H1 (cell line): ENCODE measurements at regions not wholly inside any gene's neighbourhood (a gene's known extent, or its start where the extent isn't known, plus 50 kb on each side); places are given as distances from the start of the nearest gene placed in this dataset.

Experiments
- CTCF ChIA-PET: fragments of 300-600 bp; sonication (Branson Sonifier 250); formaldehyde crosslinking; loops from one replicate; lab custom pipeline; 2021; ENCODE audit not compliant: partially characterized antibody; lab: Charles Lee
- POLR2A ChIA-PET: fragments of 300-600 bp; sonication (Branson Sonifier 250); formaldehyde crosslinking; loops from one replicate; lab custom pipeline; 2021; ENCODE audit warnings: inconsistent platforms; ENCODE audit not compliant: partially characterized antibody; lab: Charles Lee
- DNase-seq, 2 experiments: peaks; one replicate each; pipeline versions ENCODE4 v3.0.0 to v3.0.0-alpha.2; 2010 to 2022; ENCODE audit warnings: low spot score in 2 of 2, low read depth in 1 of 2, mixed read lengths in 1 of 2
- FAIRE-seq: peaks from 2 replicates; lab custom pipeline; 2011; peaks lifted over from hg19 to GRCh38; lab: Jason Lieb, UNC
- H2AFZ ChIP-seq: 2 replicates; pipeline ENCODE4 v1.8.1; 2012; ENCODE audit warnings: low read length, inconsistent platforms
- H2AK5ac ChIP-seq: 2 replicates; pipeline ENCODE4 v1.6.1; 2013; ENCODE audit warnings: low read depth, low read length
- H2BK120ac ChIP-seq: replicated peaks from 2 replicates; pipeline ENCODE3; 2013; ENCODE audit warnings: low read depth, low read length, inconsistent platforms
- H2BK12ac ChIP-seq: 2 replicates; pipeline ENCODE4 v1.6.1; 2013; ENCODE audit warnings: low read depth, low read length
- H2BK15ac ChIP-seq: 2 replicates; pipeline ENCODE4 v1.6.1; 2013; ENCODE audit warnings: low read length
- H2BK20ac ChIP-seq: 2 replicates; pipeline ENCODE4 v1.6.1; 2013; ENCODE audit warnings: low read length
- H2BK5ac ChIP-seq: 2 replicates; pipeline ENCODE4 v1.6.1; 2013; ENCODE audit warnings: low read depth, low read length
- H3K14ac ChIP-seq: 2 replicates; pipeline ENCODE4 v1.6.1; 2013; ENCODE audit warnings: inconsistent platforms; ENCODE audit not compliant: insufficient read length
- H3K18ac ChIP-seq: 2 replicates; pipeline ENCODE4 v1.6.1; 2013; ENCODE audit warnings: low read length; ENCODE audit errors: extremely low read depth
- H3K23ac ChIP-seq: 2 replicates; pipeline ENCODE4 v1.6.1; 2013; ENCODE audit warnings: inconsistent platforms; ENCODE audit not compliant: insufficient read length
- H3K23me2 ChIP-seq: 2 replicates; pipeline ENCODE4 v1.6.1; 2013; ENCODE audit warnings: low read depth, low read length
- H3K27ac ChIP-seq: 2 replicates; pipeline ENCODE4 v1.6.1; 2011; ENCODE audit warnings: low read depth, low read length, inconsistent platforms
- H3K27me3 ChIP-seq, 4 experiments: replicated peaks in 1 of 4; 1 replicate in 1 of 4; 2 replicates in 3 of 4; pipeline versions ENCODE4 v1.6.1 to v1.8.1; 2011 to 2013; ENCODE audit warnings: low read length in 3 of 4, mild to moderate bottlenecking in 3 of 4, inconsistent platforms in 2 of 4, mixed read lengths in 2 of 4, moderate library complexity in 1 of 4; ENCODE audit not compliant: control insufficient read depth in 3 of 4, insufficient read depth in 3 of 4; ENCODE audit errors: extremely low read depth in 1 of 4
- H3K36me3 ChIP-seq, 4 experiments: 2 replicates each; pipeline versions ENCODE4 v1.6.1 to v1.8.1; 2011 to 2013; ENCODE audit warnings: mild to moderate bottlenecking in 4 of 4, low read length in 3 of 4, moderate library complexity in 2 of 4, control low read depth in 1 of 4, inconsistent platforms in 1 of 4; ENCODE audit not compliant: insufficient read depth in 4 of 4, control insufficient read depth in 2 of 4
- H3K4ac ChIP-seq: replicated peaks from 2 replicates; pipeline ENCODE3; 2013; ENCODE audit warnings: low read length, low read depth, mixed read lengths, inconsistent platforms; ENCODE audit not compliant: insufficient read length
- H3K4me1 ChIP-seq, 4 experiments: replicated peaks in 1 of 4; 1 replicate in 1 of 4; 2 replicates in 3 of 4; pipeline versions ENCODE4 v1.6.1 to v1.8.1; 2011 to 2013; ENCODE audit warnings: low read length in 3 of 4, inconsistent platforms in 2 of 4, mixed read lengths in 1 of 4; ENCODE audit not compliant: insufficient read depth in 4 of 4, control insufficient read depth in 3 of 4
- H3K4me2 ChIP-seq, 2 experiments: 2 replicates each; pipeline versions ENCODE4 v1.6.1 to v1.8.1; 2011 to 2013; ENCODE audit warnings: low read depth in 2 of 2, low read length in 2 of 2, control low read depth in 1 of 2, inconsistent platforms in 1 of 2, mild to moderate bottlenecking in 1 of 2; ENCODE audit not compliant: insufficient read depth in 1 of 2
- H3K4me3 ChIP-seq, 4 experiments: fragments of 200-600, 300-600 bp in 1 of 4; sonication (generic), shearing (Covaris generic), sonication (Bioruptor Twin) in 1 of 4; 2 replicates each; pipeline versions ENCODE4 v1.5.1 to v1.8.1; 2011 to 2016; ENCODE audit warnings: low read length in 4 of 4, low read depth in 3 of 4, control low read depth in 2 of 4, inconsistent platforms in 2 of 4, mild to moderate bottlenecking in 2 of 4, mixed read lengths in 1 of 4, moderate library complexity in 1 of 4; ENCODE audit not compliant: insufficient read depth in 2 of 4; ENCODE audit errors: extremely low read depth in 1 of 4
- H3K56ac ChIP-seq: replicated peaks from 2 replicates; pipeline ENCODE3; 2013; ENCODE audit warnings: low read depth, mild to moderate bottlenecking, mixed read lengths, low read length, inconsistent platforms; ENCODE audit not compliant: insufficient read length
- H3K79me1 ChIP-seq: 2 replicates; pipeline ENCODE4 v1.6.1; 2013; ENCODE audit warnings: low read depth, low read length, control low read depth
- H3K79me2 ChIP-seq, 2 experiments: 2 replicates each; pipeline versions ENCODE4 v1.6.1 to v1.8.1; 2012 to 2013; ENCODE audit warnings: low read length in 2 of 2, mild to moderate bottlenecking in 2 of 2, inconsistent platforms in 1 of 2; ENCODE audit not compliant: insufficient read depth in 2 of 2, control insufficient read depth in 1 of 2
- H3K9ac ChIP-seq, 4 experiments: replicated peaks in 1 of 4; 1 replicate in 1 of 4; 2 replicates in 3 of 4; pipeline versions ENCODE4 v1.6.1 to v1.8.1; 2011 to 2013; ENCODE audit warnings: low read depth in 3 of 4, low read length in 3 of 4, control low read depth in 2 of 4, mild to moderate bottlenecking in 2 of 4, moderate library complexity in 2 of 4, inconsistent platforms in 1 of 4; ENCODE audit errors: extremely low read depth in 1 of 4
- H3K9me3 ChIP-seq, 2 experiments: 2 replicates each; pipeline versions ENCODE4 v1.6.1 to v1.8.1; 2012 to 2013; ENCODE audit warnings: mild to moderate bottlenecking in 2 of 2, moderate library complexity in 2 of 2, control low read depth in 1 of 2, inconsistent platforms in 1 of 2, low read depth in 1 of 2, low read length in 1 of 2, mixed read lengths in 1 of 2; ENCODE audit not compliant: insufficient read depth in 2 of 2
- H4K20me1 ChIP-seq, 2 experiments: replicated peaks in 1 of 2; 2 replicates each; pipeline versions ENCODE3 to v1.8.1; 2011 to 2013; ENCODE audit warnings: inconsistent platforms in 2 of 2, low read length in 2 of 2, mild to moderate bottlenecking in 1 of 2; ENCODE audit not compliant: insufficient read depth in 2 of 2, control insufficient read depth in 1 of 2
- H4K5ac ChIP-seq: 2 replicates; pipeline ENCODE4 v1.6.1; 2013; ENCODE audit warnings: low read length, low read depth, mixed read lengths, inconsistent platforms; ENCODE audit not compliant: insufficient read length
- H4K8ac ChIP-seq: 2 replicates; pipeline ENCODE4 v1.8.0; 2013; ENCODE audit warnings: mild to moderate bottlenecking, moderate library complexity, low read length, inconsistent platforms; ENCODE audit not compliant: insufficient read depth; ENCODE audit errors: extremely low read depth
- H4K91ac ChIP-seq: replicated peaks from 2 replicates; pipeline ENCODE3; 2013; ENCODE audit warnings: low read length, mixed read lengths, inconsistent platforms; ENCODE audit not compliant: insufficient read length
- EGR1 ChIP-seq: IDR thresholded peaks from 2 replicates; pipeline ENCODE4 v1.6.1; 2011; ENCODE audit warnings: low read depth, low read length, borderline replicate concordance
- HDAC6 ChIP-seq: IDR thresholded peaks from one replicate; pipeline ENCODE4 v1.7.1; 2012; ENCODE audit warnings: low read depth, mild to moderate bottlenecking, inconsistent platforms, low read length, moderate library complexity
- SUZ12 ChIP-seq: fragments of 200-600 bp; sonication (generic); IDR thresholded peaks from 2 replicates; pipeline ENCODE4 v1.6.1; 2012; ENCODE audit warnings: mild to moderate bottlenecking, inconsistent platforms, low read length, moderate library complexity, mixed read lengths
- WGBS, 2 experiments: shearing (Covaris generic) in 1 of 2; methylation state at CpG; one replicate each; pipeline versions ENCODE4 v1.1.6 to v1.1.7; 2013 to 2015; ENCODE audit warnings: low lambda C conversion rate in 2 of 2, mixed read lengths in 2 of 2, inconsistent platforms in 1 of 2, low coverage in 1 of 2, missing lambda C conversion rate in 1 of 2; ENCODE audit not compliant: insufficient replicate concordance in 2 of 2, insufficient coverage in 1 of 2, insufficient read length in 1 of 2; ENCODE audit errors: extremely low coverage in 1 of 2, missing lambda C conversion rate in 1 of 2; 5-methylcytosine and 5-hydroxymethylcytosine counted together

DNA sequence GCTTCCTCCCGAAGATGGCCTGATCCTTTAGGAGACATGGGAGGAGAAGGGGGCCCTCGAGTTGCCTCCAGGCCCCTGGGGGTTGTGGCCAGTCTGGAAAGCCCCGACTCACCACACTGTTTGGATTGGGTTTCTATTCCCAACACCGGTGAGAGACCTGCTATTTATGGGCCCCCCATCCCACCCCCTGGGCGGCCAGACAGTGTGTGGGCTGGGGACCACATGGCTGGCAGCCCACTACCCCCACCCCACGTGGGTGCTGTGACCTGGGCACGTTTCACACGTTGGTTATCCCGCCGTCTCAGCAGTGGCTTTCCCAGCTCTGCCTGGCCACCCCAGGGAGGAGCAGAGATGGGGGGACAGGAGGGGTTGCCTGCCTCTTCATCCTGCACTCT, 116.1 kb downstream of the VEGFA start:
- Histone ChIP-seq H2AK5ac (no peak overlapping the region), H3K18ac (no peak overlapping the region), H3K23me2 (peaks cover 1% of the 10 kb centered on the region; the same call in 1 of the 2 replicates), H3K4me2 (no peak overlapping the region), H2BK5ac (no peak overlapping the region), H3K14ac (no peak overlapping the region), H2BK120ac (no peak overlapping the region), H3K79me1 (no peaks in the 10 kb centered on the region), H3K79me2 (no peaks in the 10 kb centered on the region), H4K20me1 (no peaks in the 10 kb centered on the region), H2BK20ac (no peak overlapping the region), H3K56ac (no peak overlapping the region), H3K27me3 (peaks cover 0 to 7% (median 2%) of the 10 kb centered on the region in 4 experiments; a peak in 3 of 7 replicates), H3K9me3 (no peaks in the 10 kb centered on the region), H2BK15ac (no peak overlapping the region), H3K4me3 (no peak overlapping the region), H3K23ac (no peak overlapping the region), H4K5ac (no peak overlapping the region), H3K27ac (no peak overlapping the region), H3K4ac (no peak overlapping the region), H2AFZ (no peak overlapping the region), H3K4me1 (peaks cover 0 to 11% (median 3%) of the 10 kb centered on the region in 4 experiments; a peak in 5 of 7 replicates), H3K9ac (no peak overlapping the region), H4K91ac (no peak overlapping the region), H3K36me3 (no peaks in the 10 kb centered on the region), H2BK12ac (no peak overlapping the region), H4K8ac (no peak overlapping the region; the same call in 1 of the 2 replicates)
- POLR2A ChIA-PET, result interaction anchor here (1.2 to 1.5 kb wide), 2 partner anchors 16 to 95 kb away, joined by 3 read pairs; no protein-coding TSS in a partner anchor
- TF ChIP-seq SUZ12, result no peak
- TF ChIP-seq EGR1, result no peak
- TF ChIP-seq HDAC6, result no peak
- WGBS, 2 experiments, result 89% methylated on average over 10 of the region's 10 CpGs; no CpG with 5 or more reads in 1 of the 2 experiments
- no peak for FAIRE-seq
- DNase-seq, result no peak
- CTCF ChIA-PET, result interaction anchor here (0.8 to 5.5 kb wide), 21 partner anchors 8 to 217 kb away, joined by 3 to 23 read pairs (median 4); partner anchors contain the start of gene VEGFA
